HUES6 (cell line): ENCODE measurements at regions not wholly inside any gene's neighbourhood (a gene's known extent, or its start where the extent isn't known, plus 50 kb on each side); places are given as distances from the start of the nearest gene placed in this dataset.

Source experiments
- H3K27ac ChIP-seq: 2 replicates; pipeline ENCODE4 v1.7.0; 2013; ENCODE audit warnings: low read depth, mild to moderate bottlenecking, low read length, inconsistent platforms
- H3K27me3 ChIP-seq: 2 replicates; pipeline ENCODE4 v1.6.1; 2013; ENCODE audit warnings: low read length; ENCODE audit not compliant: control insufficient read depth, insufficient read depth
- H3K36me3 ChIP-seq: 2 replicates; pipeline ENCODE4 v1.6.1; 2013; ENCODE audit warnings: low read length; ENCODE audit not compliant: control insufficient read depth, insufficient read depth
- H3K4me1 ChIP-seq: 2 replicates; pipeline ENCODE4 v1.6.1; 2013; ENCODE audit warnings: low read length; ENCODE audit not compliant: control insufficient read depth, insufficient read depth
- H3K4me3 ChIP-seq: 2 replicates; pipeline ENCODE4 v1.5.1; 2013; ENCODE audit warnings: low read depth, low read length
- H3K9ac ChIP-seq: one replicate; pipeline ENCODE4 v1.6.1; 2013; ENCODE audit warnings: mild to moderate bottlenecking, low read length
- H3K9me3 ChIP-seq: 2 replicates; pipeline ENCODE4 v1.6.1; 2013; ENCODE audit warnings: low read depth, low read length; ENCODE audit not compliant: control insufficient read depth, insufficient read depth

GRCh38 chr16:49057391-49057790 lies 224.2 kb downstream of the CBLN1 start:
- H3K4me3 ChIP-seq, result no peak overlapping the region
- no peak overlapping the region for H3K27ac ChIP-seq
- peaks cover 3% of the 10 kb centered on the region; the same call in 1 of the 2 replicates for H3K27me3 ChIP-seq
- peaks cover 8% of the 10 kb centered on the region for H3K4me1 ChIP-seq
- no peaks in the 10 kb centered on the region for H3K36me3 ChIP-seq
- H3K9ac ChIP-seq, result no peak overlapping the region
- H3K9me3 ChIP-seq, result no peaks in the 10 kb centered on the region

GRCh38 chr16:49056546-49056945 lies 225.1 kb downstream of the CBLN1 start:
- Histone ChIP-seq H3K27ac (no peak overlapping the region), H3K4me3 (no peak overlapping the region), H3K36me3 (no peaks in the 10 kb centered on the region)

GRCh38 chr16:49055824-49056545 lies 225.7 kb downstream of the CBLN1 start:
- no peaks in the 10 kb centered on the region for H3K27me3 ChIP-seq
- no peaks in the 10 kb centered on the region for H3K36me3 ChIP-seq
- no peak overlapping the region for H3K4me3 ChIP-seq

More at GRCh38 chr16:49056546-49056945, 225.1 kb downstream of the CBLN1 start:
- Histone ChIP-seq H3K4me1 (peaks cover 8% of the 10 kb centered on the region), H3K27me3 (no peaks in the 10 kb centered on the region), H3K9me3 (no peaks in the 10 kb centered on the region), H3K9ac (no peak overlapping the region)

GRCh38 chr16:49055291-49055690 lies 226.3 kb downstream of the CBLN1 start:
- Histone ChIP-seq H3K27me3 (no peaks in the 10 kb centered on the region), H3K9me3 (no peaks in the 10 kb centered on the region), H3K9ac (no peak overlapping the region), H3K4me1 (peaks cover 8% of the 10 kb centered on the region), H3K4me3 (no peak overlapping the region), H3K27ac (no peak overlapping the region), H3K36me3 (no peaks in the 10 kb centered on the region)

More at GRCh38 chr16:49055824-49056545, 225.7 kb downstream of the CBLN1 start:
- Histone ChIP-seq H3K9me3 (no peaks in the 10 kb centered on the region), H3K27ac (no peak overlapping the region), H3K9ac (no peak overlapping the region), H3K4me1 (peaks cover 8% of the 10 kb centered on the region)

- Histone ChIP-seq H3K27ac (no peak overlapping the region), H3K4me3 (no peak overlapping the region), H3K36me3 (no peaks in the 10 kb centered on the region), H3K9ac (no peak overlapping the region), H3K4me1 (peaks cover 8% of the 10 kb centered on the region), H3K9me3 (no peaks in the 10 kb centered on the region), H3K27me3 (no peaks in the 10 kb centered on the region)
Observed at GRCh38 chr16:49054606-49055005, 227.0 kb downstream of the CBLN1 start.

GRCh38 chr16:49052846-49053245 lies 228.8 kb downstream of the CBLN1 start:
- no peaks in the 10 kb centered on the region for H3K36me3 ChIP-seq
- no peak overlapping the region for H3K27ac ChIP-seq
- no peak overlapping the region for H3K4me3 ChIP-seq
- no peaks in the 10 kb centered on the region for H3K27me3 ChIP-seq
- peaks cover 8% of the 10 kb centered on the region for H3K4me1 ChIP-seq
- H3K9me3 ChIP-seq, result no peaks in the 10 kb centered on the region
- no peak overlapping the region for H3K9ac ChIP-seq

- Histone ChIP-seq H3K9ac (no peak overlapping the region), H3K27ac (no peak overlapping the region), H3K9me3 (no peaks in the 10 kb centered on the region), H3K4me1 (peaks cover 8% of the 10 kb centered on the region), H3K4me3 (no peak overlapping the region), H3K36me3 (no peaks in the 10 kb centered on the region), H3K27me3 (no peaks in the 10 kb centered on the region)
Observed at GRCh38 chr16:49051576-49051975, 230.1 kb downstream of the CBLN1 start.

- Histone ChIP-seq H3K4me3 (no peak overlapping the region), H3K36me3 (no peaks in the 10 kb centered on the region), H3K9ac (no peak overlapping the region), H3K27me3 (no peaks in the 10 kb centered on the region), H3K4me1 (peaks cover 2% of the 10 kb centered on the region; the same call in 1 of the 2 replicates), H3K9me3 (no peaks in the 10 kb centered on the region), H3K27ac (no peak overlapping the region)
Observed at GRCh38 chr16:49050607-49051006, 231.0 kb downstream of the CBLN1 start.

- Histone ChIP-seq H3K9ac (no peak overlapping the region), H3K9me3 (no peaks in the 10 kb centered on the region), H3K27ac (no peak overlapping the region), H3K36me3 (no peaks in the 10 kb centered on the region), H3K4me1 (no peaks in the 10 kb centered on the region; the same call in 1 of the 2 replicates), H3K4me3 (no peak overlapping the region), H3K27me3 (no peaks in the 10 kb centered on the region)
Observed at GRCh38 chr16:49049644-49050043, 232.0 kb downstream of the CBLN1 start.

- no peaks in the 10 kb centered on the region for H3K9me3 ChIP-seq
Observed at GRCh38 chr16:49049191-49049590, 232.4 kb downstream of the CBLN1 start.

GRCh38 chr16:49048557-49048956 lies 233.1 kb downstream of the CBLN1 start:
- Histone ChIP-seq H3K9me3 (no peaks in the 10 kb centered on the region), H3K36me3 (no peaks in the 10 kb centered on the region), H3K4me1 (no peaks in the 10 kb centered on the region; the same call in 1 of the 2 replicates), H3K4me3 (no peak overlapping the region), H3K27ac (no peak overlapping the region), H3K9ac (no peak overlapping the region), H3K27me3 (no peaks in the 10 kb centered on the region)

More at GRCh38 chr16:49049191-49049590, 232.4 kb downstream of the CBLN1 start:
- H3K4me1 ChIP-seq, result no peaks in the 10 kb centered on the region; the same call in 1 of the 2 replicates
- no peak overlapping the region for H3K27ac ChIP-seq
- no peak overlapping the region for H3K9ac ChIP-seq
- no peak overlapping the region for H3K4me3 ChIP-seq
- no peaks in the 10 kb centered on the region for H3K27me3 ChIP-seq
- H3K36me3 ChIP-seq, result no peaks in the 10 kb centered on the region
